HG03439 (cell line): ENCODE measurements at regions not wholly inside any gene's neighbourhood (a gene's known extent, or its start where the extent isn't known, plus 50 kb on each side); places are given as distances from the start of the nearest gene placed in this dataset.
"Not testable (repeated sequence)": the region's sequence is repeated elsewhere in the genome, so short reads cannot be mapped to it uniquely, and the experiment has no call there.

Experiments used
- ATAC-seq: cut with Tn5 transposase; IDR thresholded peaks from one replicate; pipeline ENCODE4 v1.9.1; 2021; ENCODE audit warnings: mild to moderate bottlenecking, moderate library complexity; ENCODE audit not compliant: unreplicated experiment

- no peak for ATAC-seq
Measured at GRCh38 chr2:16374671-16375070, 291.0 kb downstream of the CYRIA start.

GRCh38 chr2:16373341-16373740, 292.3 kb downstream of the CYRIA start:
- ATAC-seq: no peak

DNA sequence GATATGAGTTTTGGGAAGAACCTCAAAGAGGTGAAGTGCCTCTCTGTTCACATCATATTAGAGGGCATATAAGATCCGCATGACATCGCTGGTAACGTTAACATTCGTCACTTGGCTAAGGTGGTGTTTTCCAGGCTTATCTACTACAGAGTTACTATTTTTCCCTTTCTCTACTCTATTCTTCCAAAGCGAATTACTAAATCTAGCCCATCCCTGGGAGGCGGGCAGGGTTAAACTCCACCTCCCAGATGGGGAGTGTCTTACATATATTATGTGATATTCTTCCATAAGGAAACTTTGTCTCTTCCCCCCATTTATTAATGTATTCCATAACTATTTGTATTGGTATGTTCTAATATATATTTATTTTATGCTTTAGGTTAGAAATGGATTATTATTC, 293.9 kb downstream of the CYRIA start:
- no peak for ATAC-seq

- ATAC-seq: no peak
Measured at GRCh38 chr2:16368951-16369350, 296.7 kb downstream of the CYRIA start.

DNA sequence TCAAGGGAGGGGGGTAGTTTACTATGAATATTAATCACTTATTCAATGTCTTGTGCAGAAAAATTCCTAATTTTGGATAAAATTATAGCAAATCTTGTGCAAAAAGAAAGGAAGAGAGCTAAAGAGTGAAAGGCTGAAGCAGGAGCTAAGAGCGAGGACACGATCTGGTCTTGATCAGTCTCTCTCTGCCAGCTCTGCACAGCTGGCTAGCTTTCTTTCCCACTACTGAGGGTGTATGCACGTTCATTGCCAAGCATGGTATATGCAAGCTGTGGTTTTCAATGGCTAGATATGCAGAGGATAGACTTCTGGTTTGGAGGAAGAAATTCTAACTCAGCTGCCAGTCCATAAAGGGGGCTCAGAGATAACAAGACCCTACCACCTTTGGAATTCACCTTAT, 297.3 kb downstream of the CYRIA start:
- ATAC-seq: no peak

DNA sequence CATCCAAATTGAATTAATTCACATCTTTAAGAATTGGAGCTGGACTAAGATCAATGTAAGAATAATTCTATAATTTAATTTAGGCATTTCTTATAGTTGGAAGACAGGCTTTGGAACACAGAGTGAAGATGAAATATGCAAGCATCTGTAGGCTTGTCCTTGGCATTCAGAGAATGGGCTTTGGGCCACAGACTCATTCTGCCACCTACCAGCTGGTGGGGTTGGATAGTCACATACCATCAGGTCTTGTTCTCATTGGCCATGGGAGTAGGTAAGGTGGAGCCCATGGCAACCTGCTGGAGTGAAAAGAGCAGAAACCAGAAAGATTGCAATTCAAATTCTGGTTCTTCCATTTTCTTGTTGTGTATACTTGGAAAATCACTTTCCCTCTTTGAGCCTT, 300.3 kb downstream of the CYRIA start:
- no peak for ATAC-seq

DNA sequence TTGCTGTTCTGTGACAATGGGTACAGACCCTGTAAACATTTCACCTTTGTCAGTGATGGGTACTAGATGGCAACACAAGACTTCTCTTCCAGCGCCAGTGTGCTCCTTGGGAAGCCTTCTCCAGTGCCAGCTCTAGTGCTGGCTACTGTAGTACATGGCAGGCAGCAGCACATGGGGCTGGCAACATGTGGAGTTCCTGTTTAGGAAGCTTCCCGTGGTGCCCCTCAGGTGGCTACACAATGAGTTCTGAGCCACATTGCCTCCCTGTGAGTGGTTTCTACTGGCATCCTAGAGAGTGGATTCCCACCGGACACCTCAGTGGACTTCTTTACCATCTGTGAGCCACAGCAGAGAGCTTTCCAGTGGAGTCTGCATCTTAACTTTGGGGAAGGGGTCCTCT, 302.1 kb downstream of the CYRIA start:
- no peak for ATAC-seq

- ATAC-seq: no peak
Measured at GRCh38 chr2:16362611-16363010, 303.0 kb downstream of the CYRIA start.

DNA sequence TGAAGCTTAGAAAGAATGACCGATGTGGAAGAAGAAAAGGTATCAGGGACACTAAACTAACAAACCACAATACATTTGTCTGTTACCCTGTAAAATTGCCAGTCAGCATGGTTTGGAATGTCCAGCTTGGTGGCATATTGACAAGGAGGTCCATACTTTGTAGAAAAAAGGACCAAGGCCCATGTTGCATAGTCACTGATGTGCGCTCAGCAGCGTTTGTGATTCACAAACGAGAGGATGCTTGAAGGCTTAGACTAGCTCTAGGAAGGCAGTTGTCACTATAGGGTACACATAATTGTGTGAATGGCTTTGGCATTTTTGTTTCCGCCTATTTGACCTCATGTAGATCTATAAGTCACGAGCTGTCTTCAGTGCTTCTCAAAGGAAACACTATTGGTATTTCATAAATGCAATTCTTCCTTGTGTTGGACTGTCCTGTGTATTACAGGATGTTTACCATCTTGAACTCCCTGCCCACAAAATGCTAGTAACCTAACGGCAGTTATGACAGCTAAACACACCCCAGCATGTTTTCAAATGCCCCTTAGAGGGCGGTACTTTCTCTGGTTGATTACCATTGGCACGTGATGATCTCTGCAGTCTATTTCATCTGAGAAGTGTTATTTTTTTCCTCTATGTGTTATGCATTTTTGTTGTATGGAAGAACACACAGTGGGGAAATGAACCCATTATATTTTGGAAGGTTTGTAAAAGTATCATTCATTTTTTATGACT, 304.2 kb downstream of the CYRIA start:
- no peak for ATAC-seq

GRCh38 chr2:16359961-16360360, 305.7 kb downstream of the CYRIA start:
- no peak for ATAC-seq

DNA sequence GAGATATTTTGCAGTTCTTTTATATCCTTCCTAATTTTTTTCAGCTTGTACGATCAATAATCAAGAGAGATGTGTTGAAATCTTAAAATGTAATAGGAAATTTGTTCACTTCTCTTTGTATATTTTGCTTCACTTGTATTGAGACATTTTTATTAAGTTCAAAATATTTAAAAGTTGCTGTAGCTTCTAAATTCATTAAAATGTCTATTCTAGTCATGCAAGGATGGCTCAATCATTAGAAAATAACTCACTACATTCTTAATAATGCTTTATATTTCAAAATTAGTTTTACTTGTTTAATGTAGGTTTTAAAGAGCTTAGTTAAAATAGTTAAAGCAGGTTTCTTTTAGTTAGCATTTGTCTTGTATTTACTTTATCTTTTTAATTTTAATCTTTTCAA, 308.4 kb downstream of the CYRIA start:
- ATAC-seq: no peak

GRCh38 chr2:16351541-16351940, 314.1 kb downstream of the CYRIA start:
- no peak for ATAC-seq

- ATAC-seq: no peak
Measured at GRCh38 chr2:16351137-16351536, 314.5 kb downstream of the CYRIA start.

DNA sequence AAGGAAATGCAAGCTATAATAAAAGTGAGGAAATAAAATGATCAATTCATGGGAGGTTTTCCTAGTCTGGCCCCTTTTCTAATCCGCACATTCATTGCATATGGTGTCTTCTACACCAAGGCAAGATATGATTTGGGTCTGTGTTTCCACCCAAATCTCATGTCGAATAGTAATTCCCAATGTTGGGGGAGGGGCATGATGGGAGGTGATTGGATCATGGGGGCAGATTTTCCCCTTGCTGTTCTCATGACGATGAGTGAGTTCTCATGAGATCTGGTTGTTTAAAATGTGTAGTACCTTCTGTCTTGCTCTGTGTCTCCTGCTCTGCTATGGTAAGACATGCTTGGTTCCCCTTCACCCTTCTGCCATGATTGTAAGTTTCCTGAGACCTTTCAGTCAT, 315.4 kb downstream of the CYRIA start:
- no peak for ATAC-seq

- no peak for ATAC-seq
Measured at GRCh38 chr2:16349811-16350210, 315.8 kb downstream of the CYRIA start.

DNA sequence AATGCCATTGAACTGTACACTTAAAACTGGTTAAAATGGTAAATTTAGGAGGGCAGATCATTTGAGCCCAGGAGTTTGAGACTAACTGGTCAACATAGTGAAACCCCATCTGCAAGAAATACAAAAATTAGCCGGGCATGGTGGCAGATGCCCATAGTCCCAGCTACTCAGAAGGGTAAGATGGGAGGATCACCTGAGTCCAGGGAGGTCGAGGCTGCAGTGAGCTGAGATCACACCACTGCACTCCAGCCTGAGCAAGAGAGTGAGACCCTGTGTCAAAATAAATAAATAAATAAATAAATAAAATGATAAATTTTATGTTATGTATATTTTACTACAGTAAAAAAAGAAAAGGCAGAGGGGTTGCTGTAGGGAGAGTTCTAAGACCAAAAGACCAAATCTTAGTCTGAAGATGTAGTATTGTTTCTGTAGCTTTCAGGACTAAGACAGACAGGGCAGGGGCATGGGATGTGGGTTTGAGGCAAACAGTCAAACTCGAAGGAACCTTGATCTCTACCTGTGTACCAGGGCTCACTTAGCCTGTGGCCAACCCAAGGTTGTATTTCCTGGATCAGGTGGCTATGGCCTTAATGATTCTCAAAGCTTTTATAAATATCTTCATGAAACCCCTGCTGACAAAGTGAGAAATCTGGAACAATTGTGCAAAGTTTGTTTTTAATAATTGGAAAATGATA, 316.7 kb downstream of the CYRIA start:
- no peak for ATAC-seq

GRCh38 chr2:16346671-16347070, 319.0 kb downstream of the CYRIA start:
- no peak for ATAC-seq

- not testable (repeated sequence) for ATAC-seq
Measured at GRCh38 chr2:16345231-16345630, 320.4 kb downstream of the CYRIA start.

GRCh38 chr2:16339206-16339605, 326.4 kb downstream of the CYRIA start:
- ATAC-seq: no peak

DNA sequence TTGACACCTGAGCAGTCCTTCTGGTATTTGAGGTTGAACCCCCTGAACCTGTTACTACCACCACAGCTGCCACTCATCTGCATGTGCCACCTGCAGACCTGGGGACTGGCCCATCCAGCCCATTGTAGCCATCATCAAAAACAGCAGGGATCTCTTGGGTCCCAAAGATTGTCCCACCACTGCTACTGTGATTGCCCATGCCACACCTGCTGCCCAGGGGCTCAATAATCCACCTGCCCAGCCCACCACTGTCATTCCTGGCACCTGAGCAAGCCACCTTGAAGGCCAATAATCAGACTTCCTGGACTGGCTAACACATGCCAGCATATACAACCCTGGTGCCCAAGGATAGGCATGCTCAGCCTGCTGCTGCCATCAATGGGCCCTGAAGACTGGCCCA, 327.6 kb downstream of the CYRIA start:
- no peak for ATAC-seq

- no peak for ATAC-seq
Measured at GRCh38 chr2:16336916-16337315, 328.7 kb downstream of the CYRIA start.

GRCh38 chr2:16336491-16336890, 329.1 kb downstream of the CYRIA start:
- ATAC-seq: no peak

- ATAC-seq: no peak
Measured at GRCh38 chr2:16335947-16336346, 329.7 kb downstream of the CYRIA start.
